ENCODE measurements at regions not wholly inside any gene's neighbourhood (a gene's known extent, or its start where the extent isn't known, plus 50 kb on each side); places are given as distances from the start of the nearest gene placed in this dataset.

GRCh38 chr14:27686137-27686536 is 1080.5 kb upstream of the FOXG1 start:
- TF ChIP-seq ZNF692 (tag by site-specific recombination; IDR thresholded peaks at IDR 0.05) (no peak), EGR2 (tag by site-specific recombination; IDR thresholded peaks at IDR 0.05; ENCODE audit: low read depth) (no peak), CTCF (tag by site-specific recombination; IDR thresholded peaks at IDR 0.05) (no peak), ZSCAN5A (tag by site-specific recombination; IDR thresholded peaks at IDR 0.05) (no peak), ZEB2 (tag by site-specific recombination; IDR thresholded peaks at IDR 0.05) (no peak), ZNF423 (tag by site-specific recombination; IDR thresholded peaks at IDR 0.05) (no peak), ZNF768 (tag by site-specific recombination; IDR thresholded peaks at IDR 0.05) (no peak), TRIM28 (IDR thresholded peaks at IDR 0.05; ENCODE audit: borderline replicate concordance, low read length) (no peak), ZNF514 (tag by site-specific recombination; IDR thresholded peaks at IDR 0.05) (no peak), REST (tag by site-specific recombination; IDR thresholded peaks at IDR 0.05) (no peak)

Data from HEK293 (cell line).